Tibial nerve (tissue), 4 donors: ENCODE measurements at regions not wholly inside any gene's neighbourhood (a gene's known extent, or its start where the extent isn't known, plus 50 kb on each side); places are given as distances from the start of the nearest gene placed in this dataset.
"Not testable (repeated sequence)": the region's sequence is repeated elsewhere in the genome, so short reads cannot be mapped to it uniquely, and the experiment has no call there.

ENCODE experiments used
- DNase-seq, 2 donors: peaks; one replicate each; pipeline ENCODE4 v3.0.0-alpha.2; 2019; ENCODE audit warnings: low spot score in 2 of 2
- H3K27ac ChIP-seq, 4 donors: fragments of 200-600 bp; sonication (generic) in 3 of 4; one replicate each; pipeline ENCODE4 v1.5.1; 2017 to 2019; ENCODE audit warnings: mild to moderate bottlenecking in 1 of 4
- H3K27me3 ChIP-seq, 2 donors: fragments of 200-600 bp; sonication (generic) in 1 of 2; one replicate each; pipeline versions ENCODE4 v1.5.1 to v1.6.0; 2017 to 2019
- H3K36me3 ChIP-seq, 3 donors: fragments of 200-600 bp; sonication (generic); one replicate each; pipeline ENCODE4 v1.5.1; 2018 to 2019
- H3K4me1 ChIP-seq, 4 donors: fragments of 200-600 bp; sonication (generic) in 3 of 4; one replicate each; pipeline ENCODE4 v1.5.1; 2017 to 2019
- H3K4me3 ChIP-seq, 4 donors: fragments of 200-600 bp; sonication (generic) in 3 of 4; one replicate each; pipeline ENCODE4 v1.5.1; 2017 to 2019; ENCODE audit warnings: mild to moderate bottlenecking in 1 of 4, moderate library complexity in 1 of 4
- H3K9me3 ChIP-seq, 4 donors: fragments of 200-600 bp; sonication (generic) in 3 of 4; one replicate each; pipeline ENCODE4 v1.5.1; 2017 to 2019
- EP300 ChIP-seq, 2 donors: sonication (generic); formaldehyde crosslinking; IDR thresholded peaks; one replicate each; pipeline ENCODE4 v1.6.1; 2017; ENCODE audit warnings: antibody characterized with exemption in 2 of 2, mild to moderate bottlenecking in 1 of 2
- POLR2A ChIP-seq, 2 donors: fragments of 450-650 bp; IDR thresholded peaks; one replicate each; pipeline ENCODE4 v1.6.1; 2017; ENCODE audit warnings: antibody characterized with exemption in 2 of 2, mild to moderate bottlenecking in 2 of 2, moderate library complexity in 2 of 2
- WGBS, 2 donors: methylation state at CpG; one replicate each; pipeline ENCODE4 v1.1.5; 2018; 5-methylcytosine and 5-hydroxymethylcytosine counted together
- TF ChIP-seq, protein P1 (sequence below), 5 experiments: fragments of 200-600 bp in 3 of 5; fragments of 450-650 bp in 2 of 5; sonication (generic) in 3 of 5; IDR thresholded peaks; one replicate each; pipeline ENCODE4 v1.5.1; 2016 to 2019; ENCODE audit warnings: antibody characterized with exemption in 5 of 5, mild to moderate bottlenecking in 3 of 5, moderate library complexity in 2 of 5

DNA sequence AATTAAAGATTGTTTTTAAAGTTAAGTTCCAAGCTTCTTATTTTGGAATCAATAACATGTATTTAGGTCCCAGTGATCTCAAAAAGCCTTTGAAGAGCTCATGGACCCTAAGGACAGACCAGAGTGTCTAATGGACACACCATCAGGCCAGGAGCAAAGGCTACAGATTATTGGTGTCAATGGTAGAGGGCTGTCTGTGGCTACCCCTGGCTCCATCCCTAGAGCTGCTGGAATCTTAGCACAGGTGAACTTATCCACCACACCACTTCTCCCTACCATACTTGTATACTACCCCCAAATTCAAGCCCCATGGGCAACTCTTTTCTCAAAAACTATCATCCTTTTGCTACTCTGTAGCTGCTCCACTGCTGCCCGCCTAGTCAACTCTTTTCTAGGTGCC is 79.4 kb upstream of the BEND6 start:
- no peak overlapping the region for H3K27ac ChIP-seq
- no peaks in the 10 kb centered on the region for H3K27me3 ChIP-seq
- no peaks in the 10 kb centered on the region for H3K9me3 ChIP-seq
- WGBS, 2 donors, result 95 to 100% methylated on average over 1 of the region's 1 CpG
- H3K36me3 ChIP-seq, result no peaks in the 10 kb centered on the region
- no peak for DNase-seq
- no peak overlapping the region for H3K4me3 ChIP-seq
- TF ChIP-seq EP300 (IDR thresholded peaks at IDR 0.05), result no peak
- TF ChIP-seq POLR2A (IDR thresholded peaks at IDR 0.05), result no peak
- H3K4me1 ChIP-seq, result no peaks in the 10 kb centered on the region

DNA sequence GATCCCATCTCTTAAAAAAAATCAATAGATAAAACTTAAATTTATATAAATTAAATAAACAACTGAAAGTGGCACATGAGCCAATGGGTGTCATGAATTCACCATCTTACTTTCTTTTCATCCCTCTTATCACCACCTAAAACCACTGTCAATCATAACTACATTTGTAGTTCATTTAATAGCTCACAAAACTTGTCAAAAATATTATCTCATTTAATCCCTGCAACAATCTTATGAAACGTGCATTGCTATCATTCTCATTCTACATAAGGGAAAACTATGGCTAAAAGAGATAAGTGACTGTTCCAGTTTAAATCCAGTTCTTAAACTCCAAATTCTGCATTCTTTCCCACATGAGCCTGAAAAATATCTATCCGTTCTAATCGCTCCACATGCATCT is 80.6 kb upstream of the BEND6 start:
- DNase-seq, result no peak
- Histone ChIP-seq H3K9me3 (no peaks in the 10 kb centered on the region), H3K36me3 (no peaks in the 10 kb centered on the region), H3K4me1 (no peaks in the 10 kb centered on the region), H3K27ac (no peak overlapping the region), H3K27me3 (no peaks in the 10 kb centered on the region), H3K4me3 (no peak overlapping the region)
- TF ChIP-seq POLR2A (IDR thresholded peaks at IDR 0.05) (no peak), EP300 (IDR thresholded peaks at IDR 0.05) (no peak)
- WGBS, 2 donors, result 96 to 98% methylated on average over 3 of the region's 3 CpGs

DNA sequence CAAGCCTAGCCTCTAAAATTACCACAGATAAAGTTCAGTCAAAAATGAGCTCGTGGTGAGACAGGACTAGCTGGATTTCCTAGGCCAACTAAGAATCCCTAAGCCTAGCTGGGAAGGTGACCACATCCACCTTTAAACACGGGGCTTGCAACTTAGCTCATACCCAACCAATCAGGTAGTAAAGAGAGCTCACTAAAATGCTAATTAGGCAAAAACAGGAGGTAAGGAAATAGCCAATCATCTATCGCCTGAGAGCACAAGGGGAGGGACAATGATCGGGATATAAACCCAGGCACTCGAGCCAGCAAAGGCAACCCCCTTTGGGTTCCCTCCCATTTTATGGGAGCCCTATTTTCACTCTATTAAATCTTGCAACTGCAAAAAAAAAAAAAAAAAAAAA is 84.9 kb upstream of the BEND6 start:
- H3K27me3 ChIP-seq, H3K36me3 ChIP-seq: not testable (repeated sequence)
- WGBS, 2 donors, result 87 to 94% methylated on average over 5 of the region's 5 CpGs

DNA sequence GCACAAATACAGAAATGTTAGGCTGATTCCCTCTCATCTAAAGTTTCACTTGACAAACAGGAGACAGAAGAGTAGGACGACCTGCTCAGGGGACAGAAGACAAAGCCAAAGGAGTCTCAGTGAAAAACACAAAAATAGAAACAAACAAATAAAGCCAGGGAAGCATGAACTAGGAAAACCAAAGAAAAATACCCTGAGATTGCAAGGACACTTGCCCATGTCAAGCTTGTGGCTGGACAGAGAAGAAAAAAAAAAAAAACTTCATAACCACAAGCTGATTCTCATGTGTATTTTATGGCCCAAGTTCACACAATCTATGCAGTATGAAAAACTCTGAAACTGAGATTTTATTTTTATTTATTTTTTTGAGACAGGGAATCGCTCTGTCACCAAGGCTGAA is 85.6 kb upstream of the BEND6 start:
- Histone ChIP-seq H3K9me3 (no peaks in the 10 kb centered on the region), H3K27ac (no peak overlapping the region), H3K27me3 (no peaks in the 10 kb centered on the region), H3K36me3 (no peaks in the 10 kb centered on the region), H3K4me1 (peaks cover 0 to 22% (median 6%) of the 10 kb centered on the region in 4 donors), H3K4me3 (no peak overlapping the region)
- 81% methylated on average over 2 of the region's 2 CpGs for WGBS, 2 donors
- no peak for DNase-seq
- TF ChIP-seq POLR2A (IDR thresholded peaks at IDR 0.05) (no peak), EP300 (IDR thresholded peaks at IDR 0.05) (no peak)
- TF ChIP-seq, protein P1, sequence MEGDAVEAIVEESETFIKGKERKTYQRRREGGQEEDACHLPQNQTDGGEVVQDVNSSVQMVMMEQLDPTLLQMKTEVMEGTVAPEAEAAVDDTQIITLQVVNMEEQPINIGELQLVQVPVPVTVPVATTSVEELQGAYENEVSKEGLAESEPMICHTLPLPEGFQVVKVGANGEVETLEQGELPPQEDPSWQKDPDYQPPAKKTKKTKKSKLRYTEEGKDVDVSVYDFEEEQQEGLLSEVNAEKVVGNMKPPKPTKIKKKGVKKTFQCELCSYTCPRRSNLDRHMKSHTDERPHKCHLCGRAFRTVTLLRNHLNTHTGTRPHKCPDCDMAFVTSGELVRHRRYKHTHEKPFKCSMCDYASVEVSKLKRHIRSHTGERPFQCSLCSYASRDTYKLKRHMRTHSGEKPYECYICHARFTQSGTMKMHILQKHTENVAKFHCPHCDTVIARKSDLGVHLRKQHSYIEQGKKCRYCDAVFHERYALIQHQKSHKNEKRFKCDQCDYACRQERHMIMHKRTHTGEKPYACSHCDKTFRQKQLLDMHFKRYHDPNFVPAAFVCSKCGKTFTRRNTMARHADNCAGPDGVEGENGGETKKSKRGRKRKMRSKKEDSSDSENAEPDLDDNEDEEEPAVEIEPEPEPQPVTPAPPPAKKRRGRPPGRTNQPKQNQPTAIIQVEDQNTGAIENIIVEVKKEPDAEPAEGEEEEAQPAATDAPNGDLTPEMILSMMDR (IDR thresholded peaks at IDR 0.05), result no peak

More for the DNA sequence above, 84.9 kb upstream of the BEND6 start:
- H3K4me1 ChIP-seq, result peaks cover 0 to 18% (median 5%) of the 10 kb centered on the region in 4 donors
- H3K9me3 ChIP-seq, H3K4me3 ChIP-seq, DNase-seq, H3K27ac ChIP-seq: not testable (repeated sequence)

DNA sequence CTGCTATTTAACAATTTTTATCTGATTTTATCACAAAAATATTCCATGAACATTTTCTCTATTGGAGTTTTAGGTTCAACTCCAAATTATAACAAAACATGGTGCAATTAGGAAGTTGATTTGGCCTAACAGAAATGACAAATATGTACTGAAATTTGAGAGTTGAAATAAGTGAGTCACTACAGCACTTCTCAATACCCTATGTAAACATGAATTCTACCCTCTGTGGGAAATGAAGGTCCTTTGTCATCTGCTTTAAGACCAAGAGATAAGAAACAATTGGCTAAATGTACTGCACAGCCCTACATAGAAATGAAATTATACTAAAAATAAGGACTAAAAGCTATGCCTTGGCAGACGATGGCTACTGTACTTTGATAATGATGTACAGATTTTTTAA is 86.2 kb upstream of the BEND6 start:
- Histone ChIP-seq H3K36me3 (no peaks in the 10 kb centered on the region), H3K27ac (no peak overlapping the region), H3K9me3 (no peaks in the 10 kb centered on the region), H3K4me1 (peaks cover 0 to 28% (median 12%) of the 10 kb centered on the region in 4 donors), H3K4me3 (no peak overlapping the region), H3K27me3 (no peaks in the 10 kb centered on the region)
- TF ChIP-seq, protein P1 (IDR thresholded peaks at IDR 0.05), result no peak
- TF ChIP-seq POLR2A (IDR thresholded peaks at IDR 0.05) (no peak), EP300 (IDR thresholded peaks at IDR 0.05) (no peak)
- no peak for DNase-seq
- WGBS, 2 donors, result 61 to 79% methylated on average over 1 of the region's 1 CpG

DNA sequence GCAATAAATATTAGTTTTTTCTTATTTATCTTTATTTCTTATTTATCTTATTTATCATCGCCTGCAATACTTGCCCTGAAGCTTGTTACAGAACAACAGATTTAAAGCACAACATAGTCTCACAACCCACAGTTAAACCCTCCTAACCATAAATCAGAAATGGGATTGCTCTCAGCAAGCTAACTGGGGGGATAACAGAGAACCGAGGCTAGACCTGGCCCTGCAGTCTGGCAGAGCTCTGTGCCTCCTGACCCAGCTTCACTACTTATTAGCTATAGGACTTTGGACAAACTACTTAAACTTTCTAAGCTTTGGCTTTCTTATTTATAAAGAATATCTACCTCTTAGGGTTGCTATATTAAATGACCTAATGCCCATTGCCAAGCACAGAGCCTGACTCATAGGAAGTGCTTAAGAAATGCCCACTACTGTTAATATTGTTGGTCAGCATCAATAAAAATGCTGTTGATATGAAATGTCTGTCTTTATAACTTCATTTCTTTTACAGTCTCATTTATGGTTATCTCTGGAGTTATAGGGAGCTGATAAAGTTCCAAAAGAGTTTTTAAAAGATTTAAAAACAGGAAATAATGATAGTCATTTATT is 87.9 kb upstream of the BEND6 start:
- no peak for DNase-seq
- WGBS, 2 donors, result 92 to 93% methylated on average over 2 of the region's 2 CpGs
- H3K9me3 ChIP-seq, result no peaks in the 10 kb centered on the region
- H3K4me1 ChIP-seq, result peaks cover 0 to 44% (median 22%) of the 10 kb centered on the region in 4 donors
- H3K4me3 ChIP-seq, result no peak overlapping the region
- no peak overlapping the region for H3K27ac ChIP-seq
- H3K36me3 ChIP-seq, result no peaks in the 10 kb centered on the region
- no peaks in the 10 kb centered on the region for H3K27me3 ChIP-seq
- no peak for TF ChIP-seq POLR2A (IDR thresholded peaks at IDR 0.05)
- no peak for TF ChIP-seq EP300 (IDR thresholded peaks at IDR 0.05)
- TF ChIP-seq, protein P1 (IDR thresholded peaks at IDR 0.05), result no peak
